ENCODE measurements at regions not wholly inside any gene's neighbourhood (a gene's known extent, or its start where the extent isn't known, plus 50 kb on each side); places are given as distances from the start of the nearest gene placed in this dataset.

GRCh38 chr9:12955510-12956163, 180.8 kb downstream of the LURAP1L start:
- peaks cover 44% of the 10 kb centered on the region for H3K9me3 Mint-ChIP-seq
- H3K27ac ChIP-seq (ENCODE audit: low read depth): no peak overlapping the region

More at GRCh38 chr9:12955510-12956163, 180.8 kb downstream of the LURAP1L start:
- DNase-seq (ENCODE audit: low spot score) (peak; percentile 5), ATAC-seq (no peak)
- H3K27me3 ChIP-seq (ENCODE audit: insufficient read depth): no peaks in the 10 kb centered on the region
- H4K20me1 ChIP-seq (replicated peaks; ENCODE audit: insufficient read depth): no peaks in the 10 kb centered on the region
- TF ChIP-seq JUNB (IDR thresholded peaks at IDR 0.05; ENCODE audit: unreplicated experiment) (no peak), ZNF462 (CRISPR knock-in tag; IDR thresholded peaks at IDR 0.05) (no peak), CREB1 (CRISPR knock-in tag; IDR thresholded peaks at IDR 0.05; ENCODE audit: low read depth) (no peak), CTCF (conservative IDR thresholded peaks at IDR 0.05; ENCODE audit: low read depth in 2 of 2) (no peak), EZH2phosphoT487 (IDR thresholded peaks at IDR 0.05; ENCODE audit: unreplicated experiment) (no peak), ZNF114 (CRISPR knock-in tag; IDR thresholded peaks at IDR 0.05) (no peak), ZNF331 (CRISPR knock-in tag; IDR thresholded peaks at IDR 0.05; ENCODE audit: low read depth) (no peak)
- no peaks in the 10 kb centered on the region for H3K79me2 ChIP-seq (replicated peaks; ENCODE audit: insufficient read depth)
- H2AFZ ChIP-seq: no peak overlapping the region
- H3K4me2 ChIP-seq: no peak overlapping the region
- H3K9me2 ChIP-seq (ENCODE audit: insufficient read depth): no peaks in the 10 kb centered on the region
- H3F3A ChIP-seq (replicated peaks; ENCODE audit: low read depth): no peaks in the 10 kb centered on the region
- H3K4me1 Mint-ChIP-seq: peaks cover 15% of the 10 kb centered on the region
- H3K4me3 Mint-ChIP-seq: no peak overlapping the region
- no peak overlapping the region for H3K27ac Mint-ChIP-seq
- peaks cover 20% of the 10 kb centered on the region for H3K36me3 ChIP-seq (ENCODE audit: insufficient read depth)
- peaks cover 47% of the 10 kb centered on the region for H3K36me3 Mint-ChIP-seq (ENCODE audit: low read depth)
- peaks cover 4% of the 10 kb centered on the region; the same call in 1 of the 2 replicates for H3K4me1 ChIP-seq (ENCODE audit: insufficient read depth)
- H3K4me3 ChIP-seq: no peak overlapping the region
- H3K27me3 Mint-ChIP-seq (ENCODE audit: insufficient read depth, low read depth, poor library complexity): peaks cover 3% of the 10 kb centered on the region

Data from GM23338 (cell line).